Activated naive CD4-positive, alpha-beta T cell treated with anti-CD3 and anti-CD28 coated beads for 36 hours (primary cell): ENCODE measurements at regions not wholly inside any gene's neighbourhood (a gene's known extent, or its start where the extent isn't known, plus 50 kb on each side); places are given as distances from the start of the nearest gene placed in this dataset.

ENCODE experiments used
- CTCF ChIA-PET: fragments of 350-600 bp; sonication (Branson Sonifier 250); formaldehyde crosslinking; loops from one replicate; lab custom pipeline; 2021; ENCODE audit warnings: antibody characterized with exemption; lab: Charles Lee
- DNase-seq: peaks from one replicate; pipeline ENCODE4 v3.0.0-alpha.2; 2020
- H3K27ac Mint-ChIP-seq: one replicate; pipeline ENCODE4 v1.8.0; 2021; ENCODE audit warnings: mild to moderate bottlenecking, mixed read lengths
- H3K27me3 Mint-ChIP-seq: one replicate; pipeline ENCODE4 v1.8.0; 2021; ENCODE audit warnings: low read depth, mixed read lengths
- H3K36me3 Mint-ChIP-seq: one replicate; pipeline ENCODE4 v1.8.0; 2021; ENCODE audit warnings: low read depth, mixed read lengths
- H3K4me1 Mint-ChIP-seq: one replicate; pipeline ENCODE4 v1.8.0; 2021; ENCODE audit warnings: low read depth, mixed read lengths
- H3K4me3 Mint-ChIP-seq: one replicate; pipeline ENCODE4 v1.8.0; 2021; ENCODE audit warnings: mild to moderate bottlenecking, moderate library complexity, mixed read lengths
- H3K9me3 Mint-ChIP-seq: one replicate; pipeline ENCODE4 v1.8.0; 2021; ENCODE audit warnings: mixed read lengths
- intact Hi-C: fragments of 100-400 bp; cut with micrococcal nuclease; formaldehyde crosslinking; loops from one replicate; pipeline ENCODE4 v1.15.1; 2023

DNA sequence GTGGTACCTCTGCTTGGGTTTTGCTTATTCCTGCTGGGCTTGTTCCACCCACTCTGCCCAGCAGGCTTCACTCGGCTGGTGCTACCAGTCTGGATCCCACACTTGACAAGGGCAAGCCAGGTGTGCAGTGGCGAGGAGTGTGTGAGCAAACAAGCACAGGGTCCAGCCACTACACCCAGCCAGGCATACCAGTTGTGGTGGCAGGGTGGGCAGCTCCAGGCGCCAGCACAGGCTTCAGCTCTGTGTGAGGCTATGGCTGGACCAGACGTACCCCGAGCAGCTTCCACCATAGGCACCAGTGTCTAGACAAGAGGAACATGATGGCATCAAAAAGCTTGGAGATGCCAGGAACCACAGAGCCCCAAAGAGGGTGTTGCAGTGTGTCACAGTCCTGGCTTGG, 93.1 kb upstream of the GALNT5 start:
- H3K9me3 Mint-ChIP-seq, result peaks cover 2% of the 10 kb centered on the region
- intact Hi-C loops, result no loop called here
- H3K4me1 Mint-ChIP-seq, result no peaks in the 10 kb centered on the region
- no peak overlapping the region for H3K27ac Mint-ChIP-seq
- no peak overlapping the region for H3K4me3 Mint-ChIP-seq
- H3K36me3 Mint-ChIP-seq, result no peaks in the 10 kb centered on the region
- DNase-seq, result no peak
- no peaks in the 10 kb centered on the region for H3K27me3 Mint-ChIP-seq
- CTCF ChIA-PET, result no interaction called here

DNA sequence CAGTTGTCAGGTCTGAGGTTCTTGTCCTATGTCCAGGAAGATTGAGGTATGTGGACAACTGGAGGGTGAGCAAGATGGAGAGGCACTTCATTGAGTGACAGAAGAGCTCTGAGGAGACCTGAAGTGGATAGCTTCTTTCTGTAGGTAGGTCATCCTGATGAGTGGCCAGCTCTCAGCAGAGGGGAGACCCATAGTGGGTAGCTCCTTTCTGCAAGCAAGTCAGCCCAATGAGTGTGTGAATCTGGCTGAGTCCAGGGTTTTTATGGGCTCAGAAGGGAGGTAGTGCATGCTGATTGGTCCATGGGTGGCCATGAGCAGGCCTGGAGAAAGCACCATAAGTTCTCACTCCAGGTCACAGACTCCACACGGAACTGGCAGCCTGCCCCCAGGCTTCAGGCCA, 92.6 kb upstream of the GALNT5 start:
- CTCF ChIA-PET, result no interaction called here
- Mint-ChIP-seq H3K36me3 (no peaks in the 10 kb centered on the region), H3K27ac (no peak overlapping the region), H3K27me3 (no peaks in the 10 kb centered on the region), H3K4me3 (no peak overlapping the region), H3K9me3 (peaks cover 2% of the 10 kb centered on the region), H3K4me1 (no peaks in the 10 kb centered on the region)
- DNase-seq, result no peak
- intact Hi-C loops, result no loop called here

DNA sequence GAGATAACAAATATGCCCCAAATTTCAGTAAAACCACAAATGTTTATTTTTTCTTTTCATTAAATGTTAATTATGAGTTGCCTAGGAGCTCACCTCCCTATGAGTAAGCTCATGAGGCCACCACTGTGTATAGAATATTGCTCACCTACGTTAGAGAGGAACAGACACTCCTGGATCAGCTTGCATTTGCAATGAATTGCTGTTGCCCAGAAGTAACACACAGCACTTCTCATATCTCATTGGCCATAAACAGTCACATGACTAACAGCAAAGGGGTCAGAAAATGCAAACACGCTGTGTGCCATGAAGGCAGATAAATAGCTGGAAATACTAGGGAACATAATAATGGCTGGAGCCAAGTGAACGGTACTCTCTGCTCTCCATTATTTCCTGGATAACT, 89.0 kb upstream of the GALNT5 start:
- Mint-ChIP-seq H3K27me3 (peaks cover 2% of the 10 kb centered on the region), H3K27ac (no peak overlapping the region), H3K36me3 (no peaks in the 10 kb centered on the region), H3K4me3 (no peak overlapping the region), H3K9me3 (peaks cover 2% of the 10 kb centered on the region), H3K4me1 (no peaks in the 10 kb centered on the region)
- CTCF ChIA-PET, result no interaction called here
- intact Hi-C loops, result no loop called here
- DNase-seq, result no peak

GRCh38 chr2:157169889-157170288, 87.6 kb upstream of the GALNT5 start:
- no peak overlapping the region for H3K4me3 Mint-ChIP-seq
- no peaks in the 10 kb centered on the region for H3K4me1 Mint-ChIP-seq
- no peaks in the 10 kb centered on the region for H3K36me3 Mint-ChIP-seq
- no peaks in the 10 kb centered on the region for H3K9me3 Mint-ChIP-seq
- H3K27ac Mint-ChIP-seq, result no peak overlapping the region
- intact Hi-C loops, result no loop called here
- H3K27me3 Mint-ChIP-seq, result peaks cover 8% of the 10 kb centered on the region
- no peak for DNase-seq
- CTCF ChIA-PET, result interaction anchor here (1.2 kb wide), 1 partner anchor 251 kb away, joined by 3 read pairs; no protein-coding TSS in a partner anchor

- Mint-ChIP-seq H3K9me3 (no peaks in the 10 kb centered on the region), H3K27me3 (peaks cover 8% of the 10 kb centered on the region), H3K4me1 (no peaks in the 10 kb centered on the region), H3K4me3 (no peak overlapping the region), H3K36me3 (no peaks in the 10 kb centered on the region), H3K27ac (no peak overlapping the region)
- intact Hi-C loops, result no loop called here
- DNase-seq, result no peak
- CTCF ChIA-PET, result interaction anchor here (1.2 kb wide), 1 partner anchor 252 kb away, joined by 3 read pairs; no protein-coding TSS in a partner anchor
Measured at GRCh38 chr2:157170299-157170698, 87.2 kb upstream of the GALNT5 start.

GRCh38 chr2:157172239-157172638, 85.3 kb upstream of the GALNT5 start:
- Mint-ChIP-seq H3K27me3 (peaks cover 8% of the 10 kb centered on the region), H3K36me3 (no peaks in the 10 kb centered on the region), H3K27ac (no peak overlapping the region), H3K9me3 (peaks cover 2% of the 10 kb centered on the region), H3K4me1 (no peaks in the 10 kb centered on the region), H3K4me3 (no peak overlapping the region)
- CTCF ChIA-PET, result no interaction called here
- no peak for DNase-seq
- intact Hi-C loops, result no loop called here

- Mint-ChIP-seq H3K9me3 (peaks cover 2% of the 10 kb centered on the region), H3K4me3 (no peak overlapping the region), H3K4me1 (no peaks in the 10 kb centered on the region), H3K27ac (no peak overlapping the region), H3K27me3 (peaks cover 8% of the 10 kb centered on the region), H3K36me3 (no peaks in the 10 kb centered on the region)
- no peak for DNase-seq
- CTCF ChIA-PET, result no interaction called here
- intact Hi-C loops, result no loop called here
Measured at GRCh38 chr2:157172866-157173578, 84.5 kb upstream of the GALNT5 start.

DNA sequence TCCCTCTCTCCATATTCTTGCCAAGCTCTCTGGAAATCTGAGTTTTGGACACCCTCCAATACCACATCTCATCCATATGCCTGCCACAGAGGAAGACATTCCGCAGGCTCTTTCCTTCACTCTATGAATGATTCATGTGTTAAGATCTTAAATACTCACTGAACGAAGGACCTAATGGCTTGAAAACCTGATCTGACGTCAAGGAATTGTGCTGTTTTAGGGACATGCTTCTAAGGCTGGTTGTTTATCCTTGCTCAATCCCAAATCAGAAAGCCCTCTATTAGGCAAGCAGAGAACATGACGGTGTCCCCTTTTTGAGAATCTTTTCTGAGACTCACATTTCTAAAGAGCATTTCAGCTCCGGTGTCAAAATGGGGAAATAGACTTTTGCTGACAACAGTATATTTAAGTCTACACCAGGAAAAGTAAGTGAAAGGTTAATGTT, 83.7 kb upstream of the GALNT5 start:
- Mint-ChIP-seq H3K36me3 (no peaks in the 10 kb centered on the region), H3K27me3 (peaks cover 8% of the 10 kb centered on the region), H3K4me1 (no peaks in the 10 kb centered on the region), H3K9me3 (peaks cover 2% of the 10 kb centered on the region), H3K4me3 (no peak overlapping the region), H3K27ac (no peak overlapping the region)
- intact Hi-C loops, result no loop called here
- DNase-seq, result no peak
- CTCF ChIA-PET, result no interaction called here

DNA sequence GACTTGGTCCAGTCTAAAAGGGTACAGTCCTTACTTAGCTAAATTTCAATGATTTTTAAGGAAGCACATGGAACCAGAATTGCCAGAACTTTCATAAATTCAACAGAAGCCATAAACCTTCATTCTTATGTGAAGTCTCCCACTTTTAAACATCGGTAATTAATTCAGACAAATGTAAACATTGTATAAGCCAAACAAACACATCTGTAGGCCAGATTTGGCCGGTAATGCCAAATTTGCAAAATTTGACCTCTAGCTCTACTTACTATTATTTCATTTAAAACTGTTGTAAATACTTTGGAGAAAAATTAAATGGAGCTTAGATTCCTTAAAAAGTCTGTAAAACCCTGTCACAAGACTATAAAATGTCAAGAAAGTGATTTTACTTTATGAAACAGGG, 83.2 kb upstream of the GALNT5 start:
- H3K9me3 Mint-ChIP-seq, result peaks cover 2% of the 10 kb centered on the region
- no peak overlapping the region for H3K27ac Mint-ChIP-seq
- peaks cover 8% of the 10 kb centered on the region for H3K27me3 Mint-ChIP-seq
- no peaks in the 10 kb centered on the region for H3K36me3 Mint-ChIP-seq
- CTCF ChIA-PET, result no interaction called here
- no peak for DNase-seq
- H3K4me1 Mint-ChIP-seq, result no peaks in the 10 kb centered on the region
- intact Hi-C loops, result no loop called here
- no peak overlapping the region for H3K4me3 Mint-ChIP-seq

- H3K27ac Mint-ChIP-seq, result no peak overlapping the region
- CTCF ChIA-PET, result no interaction called here
- no peaks in the 10 kb centered on the region for H3K36me3 Mint-ChIP-seq
- no peak for DNase-seq
- H3K9me3 Mint-ChIP-seq, result peaks cover 2% of the 10 kb centered on the region
- no peak overlapping the region for H3K4me3 Mint-ChIP-seq
- intact Hi-C loops, result no loop called here
- peaks cover 8% of the 10 kb centered on the region for H3K27me3 Mint-ChIP-seq
- no peaks in the 10 kb centered on the region for H3K4me1 Mint-ChIP-seq
Measured at GRCh38 chr2:157176602-157177001, 80.9 kb upstream of the GALNT5 start.

- Mint-ChIP-seq H3K27me3 (peaks cover 3% of the 10 kb centered on the region), H3K4me1 (peaks cover 4% of the 10 kb centered on the region), H3K9me3 (peaks cover 2% of the 10 kb centered on the region), H3K36me3 (no peaks in the 10 kb centered on the region), H3K27ac (no peak overlapping the region), H3K4me3 (no peak overlapping the region)
- intact Hi-C loops, result no loop called here
- DNase-seq, result peak; percentile 8
- CTCF ChIA-PET, result no interaction called here
Measured at GRCh38 chr2:157178874-157179273, 78.6 kb upstream of the GALNT5 start.

GRCh38 chr2:157179324-157180105, 78.0 kb upstream of the GALNT5 start:
- Mint-ChIP-seq H3K27me3 (no peaks in the 10 kb centered on the region), H3K36me3 (no peaks in the 10 kb centered on the region), H3K4me1 (peaks cover 4% of the 10 kb centered on the region), H3K27ac (no peak overlapping the region), H3K4me3 (no peak overlapping the region), H3K9me3 (peaks cover 2% of the 10 kb centered on the region)
- DNase-seq, result no peak
- intact Hi-C loops, result no loop called here
- CTCF ChIA-PET, result interaction anchor here (0.6 to 2.1 kb wide), 2 partner anchors 14 to 513 kb away, joined by 3 to 17 read pairs; no protein-coding TSS in a partner anchor

DNA sequence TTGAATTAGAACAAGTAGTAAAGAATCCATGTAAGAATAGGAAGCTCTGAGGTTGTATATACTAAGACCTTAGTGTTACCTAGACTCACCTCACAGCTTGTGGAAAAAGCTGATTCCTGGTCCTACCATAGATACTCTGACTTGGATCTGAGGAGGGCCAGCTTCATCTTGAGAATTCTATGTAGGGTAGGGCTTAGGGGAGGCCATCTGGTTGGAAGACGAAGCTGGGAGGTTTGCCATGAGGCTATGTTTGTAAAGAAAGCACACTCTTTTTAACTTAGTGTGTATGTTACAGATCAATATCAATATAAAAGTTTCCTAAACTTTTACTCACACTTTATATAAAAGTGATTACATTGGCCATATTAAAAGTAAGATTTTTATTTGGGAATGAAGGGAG, 77.1 kb upstream of the GALNT5 start:
- Mint-ChIP-seq H3K4me1 (peaks cover 4% of the 10 kb centered on the region), H3K27ac (no peak overlapping the region), H3K4me3 (no peak overlapping the region), H3K27me3 (no peaks in the 10 kb centered on the region), H3K36me3 (no peaks in the 10 kb centered on the region), H3K9me3 (peaks cover 2% of the 10 kb centered on the region)
- DNase-seq, result no peak
- CTCF ChIA-PET, result interaction anchor here (2.1 kb wide), 1 partner anchor 13 kb away, joined by 17 read pairs; no protein-coding TSS in a partner anchor
- intact Hi-C loops, result no loop called here
